OCI-LY7 (cell line): ENCODE measurements at regions not wholly inside any gene's neighbourhood (a gene's known extent, or its start where the extent isn't known, plus 50 kb on each side); places are given as distances from the start of the nearest gene placed in this dataset.

ENCODE experiments used
- BruUV-seq: library from RNA; stranded (reverse); fragments of 400-500 nt; replicated peaks from 2 replicates; lab custom pipeline; 2021; lab: Mats Ljungman, UMichigan
- CTCF ChIA-PET: fragments of 300-600 bp; sonication (Branson Sonifier 250); formaldehyde crosslinking; loops from one replicate; lab custom pipeline; 2022; ENCODE audit warnings: antibody characterized with exemption; ENCODE audit not compliant: unreplicated experiment; lab: Charles Lee
- POLR2A ChIA-PET: fragments of 300-600 bp; sonication (Branson Sonifier 250); formaldehyde crosslinking; loops from one replicate; lab custom pipeline; 2022; ENCODE audit warnings: antibody characterized with exemption; lab: Charles Lee
- DNase-seq: peaks from one replicate; pipeline ENCODE4 v3.0.0-alpha.2; 2015; ENCODE audit warnings: low spot score
- H2AFZ ChIP-seq: fragments of 200-600 bp; sonication (generic), shearing (Covaris generic); 2 replicates; pipeline ENCODE4 v1.6.1; 2014; ENCODE audit warnings: mild to moderate bottlenecking, antibody characterized with exemption, low read length, moderate library complexity
- H3K27ac ChIP-seq: fragments of 200-600 bp; sonication (generic); 2 replicates; pipeline ENCODE4 v1.5.1; 2014; ENCODE audit warnings: mixed run types, low read depth, mild to moderate bottlenecking, moderate library complexity, low read length, inconsistent platforms; ENCODE audit not compliant: poor library complexity, severe bottlenecking
- H3K36me3 ChIP-seq: fragments of 200-600 bp; sonication (generic); 2 replicates; pipeline ENCODE4 v1.6.1; 2014; ENCODE audit warnings: mild to moderate bottlenecking, antibody characterized with exemption, low read length, moderate library complexity, mixed read lengths; ENCODE audit not compliant: insufficient read depth
- H3K4me1 ChIP-seq: fragments of 200-600 bp; sonication (generic); 2 replicates; pipeline ENCODE4 v1.5.1; 2014; ENCODE audit warnings: mild to moderate bottlenecking, low read length; ENCODE audit not compliant: insufficient read depth, poor library complexity, severe bottlenecking
- H3K4me2 ChIP-seq: fragments of 200-600 bp; sonication (generic); 2 replicates; pipeline ENCODE4 v1.6.1; 2014; ENCODE audit warnings: mild to moderate bottlenecking, low read length
- H3K4me3 ChIP-seq: fragments of 200-600 bp; sonication (generic); 2 replicates; pipeline ENCODE4 v1.5.1; 2014; ENCODE audit warnings: mild to moderate bottlenecking, low read depth, low read length; ENCODE audit not compliant: poor library complexity, severe bottlenecking
- H3K79me2 ChIP-seq: fragments of 200-600 bp; sonication (generic); 2 replicates; pipeline ENCODE4 v1.6.1; 2016; ENCODE audit warnings: low read depth, mild to moderate bottlenecking, low read length, moderate library complexity, mixed read lengths; ENCODE audit not compliant: insufficient read depth
- H3K9me2 ChIP-seq: fragments of 200-600 bp; sonication (generic); 2 replicates; pipeline ENCODE4 v1.6.1; 2016; ENCODE audit warnings: mild to moderate bottlenecking, low read length, mixed read lengths; ENCODE audit not compliant: insufficient read depth
- H3K9me3 ChIP-seq: fragments of 200-600 bp; sonication (generic); 2 replicates; pipeline ENCODE4 v1.6.1; 2014; ENCODE audit warnings: mild to moderate bottlenecking, mixed run types, low read length, mixed read lengths
- H4K20me1 ChIP-seq: fragments of 200-600 bp; sonication (generic); 2 replicates; pipeline ENCODE4 v1.6.1; 2014; ENCODE audit warnings: mild to moderate bottlenecking, antibody characterized with exemption, low read length, moderate library complexity, mixed read lengths; ENCODE audit not compliant: insufficient read depth
- CTCF ChIP-seq: fragments of 200-600 bp; sonication (generic); conservative IDR thresholded peaks from 2 replicates; pipeline ENCODE4 v1.5.1; 2014; ENCODE audit warnings: mild to moderate bottlenecking, antibody characterized with exemption, low read length, moderate library complexity, mixed read lengths
- EZH2phosphoT487 ChIP-seq: fragments of 200-600 bp; sonication (generic); IDR thresholded peaks from 2 replicates; pipeline ENCODE4 v1.6.1; 2018; ENCODE audit warnings: low read depth, borderline replicate concordance, mild to moderate bottlenecking, mixed run types, antibody characterized with exemption, low read length, moderate library complexity, mixed read lengths
- intact Hi-C: fragments of 100-400 bp; cut with micrococcal nuclease; formaldehyde crosslinking; loops from one replicate; pipeline ENCODE4 v1.10.0; 2022; ENCODE audit not compliant: unreplicated experiment

GRCh38 chr12:63250486-63250885 lies 99.5 kb upstream of the AVPR1A start:
- no peak overlapping the region for H2AFZ ChIP-seq
- TF ChIP-seq EZH2phosphoT487 (no peak), CTCF (no peak)
- no peaks in the 10 kb centered on the region for H3K79me2 ChIP-seq
- intact Hi-C loops = no loop called here
- DNase-seq = no peak
- ChIA-PET POLR2A (no interaction called here), CTCF (no interaction called here)
- H3K4me3 ChIP-seq = no peak overlapping the region
- H3K4me1 ChIP-seq = no peaks in the 10 kb centered on the region
- no peak overlapping the region for H3K4me2 ChIP-seq
- no peaks in the 10 kb centered on the region for H4K20me1 ChIP-seq
- no peaks in the 10 kb centered on the region for H3K36me3 ChIP-seq
- H3K9me2 ChIP-seq = no peaks in the 10 kb centered on the region
- no TSS peak for BruUV-seq
- H3K27ac ChIP-seq = no peak overlapping the region
- no peaks in the 10 kb centered on the region for H3K9me3 ChIP-seq

- Histone ChIP-seq H3K79me2 (no peaks in the 10 kb centered on the region), H3K9me3 (no peaks in the 10 kb centered on the region), H3K4me2 (no peak overlapping the region), H3K4me1 (no peaks in the 10 kb centered on the region), H3K9me2 (no peaks in the 10 kb centered on the region), H3K36me3 (no peaks in the 10 kb centered on the region), H4K20me1 (no peaks in the 10 kb centered on the region), H3K4me3 (no peak overlapping the region), H2AFZ (no peak overlapping the region), H3K27ac (no peak overlapping the region)
- CTCF ChIA-PET = no interaction called here
- intact Hi-C loops = no loop called here
- POLR2A ChIA-PET = no interaction called here
- TF ChIP-seq CTCF (no peak), EZH2phosphoT487 (no peak)
- no peak for DNase-seq
- no TSS peak for BruUV-seq
These were observed 87.9 kb upstream of the AVPR1A start for GRCh38 chr12:63238892-63239291.

- H3K4me2 ChIP-seq = no peak overlapping the region
- H3K9me2 ChIP-seq = no peaks in the 10 kb centered on the region
- ChIA-PET POLR2A (interaction anchor here (1.4 kb wide), 1 partner anchor 112 kb away, joined by 3 read pairs; no protein-coding TSS in a partner anchor), CTCF (no interaction called here)
- H4K20me1 ChIP-seq = no peaks in the 10 kb centered on the region
- intact Hi-C loops = no loop called here
- no peaks in the 10 kb centered on the region for H3K9me3 ChIP-seq
- no peaks in the 10 kb centered on the region for H3K36me3 ChIP-seq
- no peak overlapping the region for H3K4me3 ChIP-seq
- no peak overlapping the region for H2AFZ ChIP-seq
- H3K27ac ChIP-seq = no peak overlapping the region
- no peak for DNase-seq
- no peak for TF ChIP-seq EZH2phosphoT487
- no peak for TF ChIP-seq CTCF
- no peaks in the 10 kb centered on the region for H3K4me1 ChIP-seq
- H3K79me2 ChIP-seq = no peaks in the 10 kb centered on the region
- BruUV-seq = no TSS peak
These were observed 81.9 kb upstream of the AVPR1A start for GRCh38 chr12:63232896-63233295.
